ENCODE measurements at regions not wholly inside any gene's neighbourhood (a gene's known extent, or its start where the extent isn't known, plus 50 kb on each side); places are given as distances from the start of the nearest gene placed in this dataset.
"Not testable (repeated sequence)": the region's sequence is repeated elsewhere in the genome, so short reads cannot be mapped to it uniquely, and the experiment has no call there.

DNA sequence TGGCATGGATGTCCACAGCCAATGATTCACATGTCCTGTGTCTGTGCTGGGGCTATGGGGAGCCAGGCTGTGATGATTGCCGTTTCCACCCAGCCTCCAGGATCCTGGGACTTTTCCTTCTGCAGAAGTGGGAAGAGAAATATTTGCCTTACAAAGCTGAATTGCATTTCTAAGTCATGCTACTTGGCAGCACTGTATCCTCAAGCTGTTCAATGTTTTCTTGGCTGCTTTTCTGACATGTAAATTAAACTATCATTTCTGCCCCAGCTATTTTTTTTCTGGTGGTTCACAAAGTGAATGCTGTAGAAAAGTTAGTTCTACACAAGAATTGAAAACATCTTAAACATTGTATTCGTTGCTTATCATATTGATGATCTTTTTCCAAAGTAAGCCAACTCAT lies 51.9 kb upstream of the TCERG1L start:
- DNase-seq, result no peak

- DNase-seq, result no peak
Observed at GRCh38 chr10:131371571-131371970, 60.0 kb upstream of the TCERG1L start.

DNA sequence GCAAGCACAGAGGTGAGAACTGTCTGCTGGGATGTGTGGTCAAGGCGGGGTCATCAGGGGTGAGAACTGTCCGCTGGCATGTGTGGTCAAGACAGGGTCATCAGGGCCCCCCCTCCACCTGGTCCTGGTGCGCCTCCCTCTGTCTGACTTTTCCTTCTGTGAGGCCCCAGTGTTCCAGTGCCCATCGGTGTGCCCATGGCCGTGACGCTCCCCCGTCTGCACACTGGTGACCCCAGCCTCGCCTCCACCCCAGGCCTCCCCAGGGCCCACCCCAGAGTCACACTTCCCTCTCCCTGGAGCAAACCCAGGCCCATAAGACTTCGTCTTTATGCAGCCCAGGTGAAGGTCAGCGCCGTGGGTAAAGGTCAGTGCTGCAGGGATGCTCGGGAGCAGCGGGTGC lies 70.1 kb upstream of the TCERG1L start:
- no peak for DNase-seq

DNA sequence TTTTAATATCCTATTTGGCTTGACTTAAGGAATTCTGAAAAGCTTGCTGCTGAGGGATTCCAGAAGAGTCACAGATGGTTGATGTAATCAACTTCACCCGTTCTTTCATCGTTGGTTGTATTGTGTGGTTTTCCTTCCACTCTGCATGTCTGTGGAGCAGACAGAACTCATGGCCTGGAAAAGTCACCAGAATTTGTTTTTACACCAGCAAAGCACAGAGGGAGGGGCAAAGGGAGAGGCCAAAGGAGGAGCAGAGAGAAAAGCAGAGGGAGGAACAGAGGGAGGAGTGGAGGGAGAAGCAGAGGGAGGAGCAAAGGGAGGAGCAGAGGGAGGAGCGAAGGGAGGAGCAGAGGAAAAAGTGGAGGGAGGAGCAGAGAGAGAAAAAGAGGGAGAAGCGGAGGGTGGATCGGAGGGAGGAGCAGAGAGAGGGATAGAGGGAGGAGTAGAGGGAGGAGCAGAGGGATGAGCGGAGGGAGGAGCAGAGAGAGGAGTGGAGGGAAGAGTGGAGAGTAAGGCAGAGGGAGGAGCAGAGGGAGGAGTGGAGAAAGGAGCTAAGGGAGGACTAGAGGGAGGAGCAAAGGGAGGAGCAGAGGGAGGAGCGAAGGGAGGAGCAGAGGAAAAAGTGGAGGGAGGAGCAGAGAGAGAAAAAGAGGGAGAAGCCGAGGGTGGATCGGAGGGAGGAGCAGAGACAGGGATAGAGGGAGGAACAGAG lies 73.8 kb upstream of the TCERG1L start:
- not testable (repeated sequence) for DNase-seq

GRCh38 chr10:131387018-131387529 lies 75.6 kb upstream of the TCERG1L start:
- no peak for DNase-seq

GRCh38 chr10:131391936-131392335 lies 80.4 kb upstream of the TCERG1L start:
- DNase-seq, result no peak

DNA sequence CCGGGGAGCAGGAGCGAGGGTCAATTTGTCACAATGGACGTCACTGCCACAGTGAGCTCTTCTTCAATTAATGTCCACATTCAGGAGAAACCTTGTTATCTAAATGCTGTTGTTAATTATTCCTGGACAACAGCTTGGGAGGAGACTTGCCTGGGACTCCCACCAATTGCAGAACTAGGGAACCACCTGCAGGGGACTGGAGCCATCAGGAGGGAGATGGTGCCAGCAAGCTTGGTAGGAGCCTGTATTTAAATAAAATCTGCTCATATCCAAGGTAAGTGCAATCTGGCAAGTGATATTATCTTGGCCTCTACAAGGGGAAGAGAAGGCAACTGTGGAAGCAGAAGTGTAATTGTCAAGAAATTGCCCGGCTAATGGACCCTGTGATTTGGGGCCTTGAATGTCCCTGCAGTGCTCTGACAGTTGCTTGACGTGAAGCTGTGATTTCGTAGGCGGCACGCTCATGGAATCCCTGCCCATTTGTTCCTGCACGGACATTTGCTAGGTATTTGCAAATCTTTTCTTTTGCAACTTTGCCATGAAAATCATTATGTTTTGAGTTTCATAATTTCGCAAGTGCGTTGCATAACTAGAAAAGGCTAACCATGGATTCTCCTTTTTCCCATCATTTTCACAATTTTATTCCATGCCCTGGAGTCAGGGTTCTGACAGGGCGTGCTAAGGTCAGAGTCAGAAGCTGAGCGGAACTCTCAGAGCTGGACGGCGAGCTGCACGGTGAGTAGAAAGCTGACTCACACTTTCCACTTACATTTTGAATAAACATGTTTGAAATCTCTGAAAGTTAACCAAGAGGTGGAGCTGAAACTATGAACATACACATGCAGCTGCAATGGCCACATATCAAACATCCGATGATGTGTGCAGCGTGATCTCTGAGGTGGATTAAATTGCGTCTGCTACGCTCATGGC lies 84.9 kb upstream of the TCERG1L start:
- no peak for DNase-seq

GRCh38 chr10:131398166-131398565 lies 86.6 kb upstream of the TCERG1L start:
- no peak for DNase-seq

DNA sequence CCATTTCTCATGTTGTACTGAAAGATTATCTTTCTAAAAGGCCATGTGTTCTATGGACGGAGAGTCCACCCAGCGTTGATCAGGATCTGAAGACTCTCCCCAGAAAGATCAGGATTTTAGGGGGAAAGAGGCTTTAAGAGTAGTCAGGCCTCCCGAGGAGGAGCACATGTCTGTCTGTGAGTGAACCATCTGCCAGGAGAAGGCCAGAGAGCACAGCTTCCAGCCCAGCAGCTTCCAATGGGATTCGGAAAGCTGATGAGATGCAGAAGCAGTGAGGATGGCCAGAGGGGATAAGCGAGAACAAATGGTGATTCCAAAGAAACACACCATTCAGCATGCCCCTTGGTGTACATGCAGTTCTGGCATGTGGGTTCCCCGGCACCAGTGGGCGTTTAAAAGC lies 88.5 kb upstream of the TCERG1L start:
- no peak for DNase-seq

DNA sequence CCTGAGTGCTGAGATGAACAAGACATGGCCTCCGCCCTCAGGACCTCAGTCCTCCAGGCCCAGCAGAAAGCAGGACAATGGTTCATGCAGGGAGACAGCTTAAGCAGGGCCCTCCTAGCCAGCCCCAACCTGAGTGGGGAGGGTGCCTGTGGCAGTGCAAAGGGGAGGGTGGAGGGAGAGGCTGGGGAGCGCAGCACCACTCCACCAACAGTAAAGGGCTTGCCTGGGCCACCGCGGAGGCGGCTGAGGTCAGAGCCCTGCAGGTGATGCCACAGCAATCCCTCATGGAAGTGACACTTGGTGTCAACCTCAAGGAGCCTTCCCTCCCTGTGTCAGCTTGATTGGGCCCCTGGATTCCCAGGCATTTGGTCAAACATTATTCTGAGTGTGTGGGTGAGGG lies 89.0 kb upstream of the TCERG1L start:
- DNase-seq, result no peak

- no peak for DNase-seq
Observed at GRCh38 chr10:131402771-131403650, 91.5 kb upstream of the TCERG1L start.

GRCh38 chr10:131403936-131404335 lies 92.4 kb upstream of the TCERG1L start:
- DNase-seq, result no peak

- DNase-seq, result no peak
Observed at GRCh38 chr10:131404886-131405285, 93.4 kb upstream of the TCERG1L start.

GRCh38 chr10:131406676-131407392 lies 95.3 kb upstream of the TCERG1L start:
- DNase-seq, result no peak

- DNase-seq, result no peak
Observed at GRCh38 chr10:131418681-131419080, 107.2 kb upstream of the TCERG1L start.

GRCh38 chr10:131419797-131420196 lies 108.3 kb upstream of the TCERG1L start:
- DNase-seq, result no peak

DNA sequence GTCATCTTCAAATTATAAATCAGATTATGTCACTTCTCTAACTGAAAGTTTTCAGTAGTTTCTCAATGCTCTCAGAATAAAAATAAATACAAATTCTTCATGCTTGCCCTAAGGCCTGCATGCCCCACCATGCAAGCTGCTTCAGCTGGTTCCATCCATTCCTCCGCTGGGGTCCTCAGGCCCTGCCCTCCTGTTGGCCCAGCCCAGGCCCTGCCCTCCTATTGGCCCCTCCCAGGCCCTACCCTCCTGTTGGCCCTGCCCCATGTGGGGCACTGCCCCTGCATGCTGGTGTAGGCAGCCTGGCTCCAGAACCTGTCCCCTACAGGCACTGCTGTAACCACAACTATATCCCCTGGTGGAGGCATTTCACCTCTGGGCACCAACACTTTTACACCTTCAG lies 109.3 kb upstream of the TCERG1L start:
- DNase-seq, result no peak

GRCh38 chr10:131421381-131421780 lies 109.9 kb upstream of the TCERG1L start:
- DNase-seq, result no peak

GRCh38 chr10:131422731-131423130 lies 111.2 kb upstream of the TCERG1L start:
- no peak for DNase-seq

DNA sequence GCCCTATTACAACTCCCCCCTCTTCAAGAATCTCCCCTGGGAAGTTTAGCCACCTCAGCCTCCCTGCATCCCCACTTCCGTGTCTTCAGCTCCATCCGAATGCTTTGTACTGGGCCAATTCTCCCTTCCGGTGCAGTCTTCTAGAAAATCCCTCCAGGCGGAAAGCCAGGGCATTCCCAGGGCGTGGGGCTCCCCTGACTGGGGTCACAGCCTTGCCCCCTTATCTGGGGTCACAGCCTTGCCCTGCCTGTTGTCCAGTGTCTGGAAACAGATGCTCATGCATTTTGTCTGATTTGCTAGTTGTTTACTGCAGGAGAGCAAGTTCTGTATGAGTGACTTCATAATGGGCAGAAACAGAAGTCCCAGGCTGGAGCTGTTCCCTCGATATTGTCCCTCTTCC lies 112.5 kb upstream of the TCERG1L start:
- DNase-seq, result no peak

- DNase-seq, result no peak
Observed at GRCh38 chr10:131424836-131425491, 113.4 kb upstream of the TCERG1L start.

All from stimulated activated CD8-positive, alpha-beta memory T cell treated with anti-CD3 and anti-CD28 coated beads, Interleukin-4, amount 100 ng/mL, for 48 hours (primary cell).